IPS DF 19.7 (cell line): ENCODE measurements at regions not wholly inside any gene's neighbourhood (a gene's known extent, or its start where the extent isn't known, plus 50 kb on each side); places are given as distances from the start of the nearest gene placed in this dataset.

Experiments
- DNase-seq: peaks from one replicate; pipeline ENCODE4 v3.0.0-alpha.2; 2013; ENCODE audit warnings: low read depth, low spot score

DNA sequence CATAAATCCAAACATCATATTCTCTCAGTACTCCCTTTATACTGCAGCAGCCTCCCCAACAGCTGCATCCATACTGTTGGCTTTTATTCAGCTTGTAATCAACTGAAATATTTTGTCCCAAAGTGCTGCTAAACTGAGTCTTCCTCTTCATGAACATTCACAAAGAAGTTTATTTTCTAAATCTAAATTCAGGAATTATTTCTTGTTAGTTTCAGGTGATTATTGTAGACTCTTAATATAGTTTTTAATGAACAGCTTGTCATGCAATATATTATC, 269.3 kb upstream of the UBE2E2 start:
- DNase-seq, result no peak

DNA sequence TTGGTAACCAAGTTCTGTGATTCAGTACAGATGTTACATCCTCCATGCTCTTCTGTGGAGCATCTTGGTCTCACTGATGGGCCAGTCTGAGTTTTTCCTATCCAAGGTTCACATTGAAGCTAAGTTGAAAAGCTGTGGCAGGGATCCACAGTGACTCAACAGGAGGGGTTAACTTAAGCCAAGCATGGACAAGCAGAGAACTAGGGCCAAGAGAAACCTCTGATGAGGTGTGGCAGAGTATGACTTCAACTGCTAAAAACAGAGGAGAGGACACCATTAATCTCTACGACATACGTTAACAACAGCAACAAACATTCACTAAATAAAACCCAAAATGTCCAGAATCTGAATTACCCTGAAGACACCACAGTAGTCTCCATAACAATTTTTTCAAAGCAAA, 268.1 kb upstream of the UBE2E2 start:
- DNase-seq, result no peak

DNA sequence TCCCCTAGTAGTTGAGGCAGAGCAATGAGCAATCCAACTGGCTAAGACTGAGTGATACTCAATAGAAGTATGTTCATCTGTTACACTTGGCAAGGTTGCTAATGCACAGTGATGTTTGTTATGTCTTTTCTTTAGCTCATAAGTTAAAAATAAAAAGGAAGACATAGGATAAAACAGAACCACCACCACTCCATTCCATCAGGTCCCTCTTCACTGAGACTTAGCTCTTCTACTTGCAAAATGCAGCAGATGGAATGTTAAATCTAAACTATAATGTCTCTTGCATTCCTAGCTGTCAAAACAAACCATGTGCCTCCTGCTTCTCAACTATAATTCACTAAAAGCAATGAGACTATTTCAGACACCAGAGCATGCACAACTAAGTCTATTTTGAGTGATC, 265.6 kb upstream of the UBE2E2 start:
- no peak for DNase-seq

DNA sequence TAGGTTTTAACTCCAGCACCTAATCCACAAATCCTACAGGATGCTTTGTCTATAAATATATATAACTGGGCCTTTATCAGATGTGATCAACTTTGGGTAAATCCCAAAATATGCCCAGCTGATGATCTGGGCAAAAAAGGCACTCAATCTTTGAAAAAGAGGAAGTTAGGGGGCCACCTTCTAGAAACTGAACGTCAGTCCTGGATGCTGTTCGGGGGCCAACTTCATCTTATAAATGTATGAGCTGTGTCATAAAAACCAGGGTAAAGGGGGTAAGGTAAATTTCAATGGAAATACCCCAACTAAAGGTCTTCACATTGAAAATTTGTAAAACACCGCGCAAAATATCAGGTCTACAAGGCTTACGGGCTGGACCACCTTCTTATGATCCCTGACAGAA, 264.4 kb upstream of the UBE2E2 start:
- no peak for DNase-seq

DNA sequence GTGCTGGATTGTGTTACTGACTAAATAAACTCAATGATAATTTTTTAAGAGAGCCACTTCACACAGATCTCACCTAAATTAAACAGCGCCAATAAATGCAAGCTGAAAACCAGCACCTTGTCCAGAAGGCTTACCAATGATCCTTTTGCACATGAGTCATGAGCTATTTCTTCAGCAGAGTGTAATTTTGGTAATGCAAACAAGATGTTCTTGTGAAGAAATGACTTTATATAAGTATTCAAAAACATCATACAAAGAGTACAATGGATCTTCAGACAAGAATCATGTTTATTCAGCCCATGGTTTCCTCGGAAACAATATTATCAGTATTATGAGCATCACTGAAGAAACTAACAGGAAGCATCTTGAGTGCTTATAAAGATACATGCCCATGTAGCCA, 263.8 kb upstream of the UBE2E2 start:
- DNase-seq, result no peak

DNA sequence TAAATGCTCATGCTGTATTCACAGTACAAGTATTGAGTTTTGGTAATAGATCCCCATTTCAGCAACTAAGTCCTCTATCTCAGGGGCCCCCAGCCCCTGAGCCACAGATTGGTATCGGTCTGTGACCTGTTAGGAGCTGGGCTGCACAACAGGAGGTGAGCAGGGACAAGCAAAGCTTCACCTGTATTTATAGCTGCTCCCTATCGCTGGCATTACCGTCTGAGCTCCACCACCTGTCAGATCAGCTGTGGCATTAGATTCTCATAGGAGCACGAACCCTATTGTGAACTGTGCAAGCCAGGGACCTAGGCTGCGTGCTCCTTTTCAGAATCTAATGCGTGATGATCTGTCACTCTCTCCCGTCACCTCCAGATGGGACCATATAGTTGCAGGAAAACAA, 262.8 kb upstream of the UBE2E2 start:
- no peak for DNase-seq

DNA sequence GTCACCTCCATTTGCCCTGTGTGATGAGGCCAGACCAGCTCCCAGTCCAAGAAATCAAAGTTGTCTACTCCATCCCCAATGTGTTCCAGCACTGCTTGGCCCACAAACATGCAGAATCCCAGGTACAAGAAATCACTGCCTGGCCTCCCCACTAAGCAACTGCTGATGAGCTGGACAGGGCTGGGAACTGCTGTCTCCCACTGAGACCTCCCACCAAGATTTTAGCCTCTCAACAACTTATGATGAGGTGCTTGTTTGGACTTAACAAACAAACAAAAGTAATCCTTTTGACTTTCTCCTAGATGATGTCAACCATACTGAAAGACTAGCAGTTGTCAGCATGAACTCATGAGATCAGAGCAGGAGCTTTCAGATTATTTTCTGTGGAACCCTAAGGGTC, 260.1 kb upstream of the UBE2E2 start:
- DNase-seq, result no peak

DNA sequence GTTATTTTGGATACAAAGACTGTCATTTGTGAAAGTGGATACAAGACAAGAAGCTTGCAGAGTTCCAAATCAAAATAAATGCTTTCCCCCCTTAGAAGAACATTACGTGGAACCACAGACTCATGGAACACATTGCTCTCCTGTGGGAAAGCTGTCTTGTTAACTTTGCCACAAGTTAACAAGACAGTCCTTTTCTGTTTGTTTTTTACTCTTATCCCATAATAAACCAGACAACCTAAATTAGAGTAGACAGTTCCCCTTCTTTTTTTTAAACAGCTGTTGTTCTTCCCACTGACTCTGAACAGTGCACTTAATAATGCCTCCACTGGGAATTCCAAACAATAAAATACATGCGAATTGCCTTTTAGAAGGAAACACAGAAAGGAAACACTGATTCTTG, 255.3 kb upstream of the UBE2E2 start:
- DNase-seq, result no peak

DNA sequence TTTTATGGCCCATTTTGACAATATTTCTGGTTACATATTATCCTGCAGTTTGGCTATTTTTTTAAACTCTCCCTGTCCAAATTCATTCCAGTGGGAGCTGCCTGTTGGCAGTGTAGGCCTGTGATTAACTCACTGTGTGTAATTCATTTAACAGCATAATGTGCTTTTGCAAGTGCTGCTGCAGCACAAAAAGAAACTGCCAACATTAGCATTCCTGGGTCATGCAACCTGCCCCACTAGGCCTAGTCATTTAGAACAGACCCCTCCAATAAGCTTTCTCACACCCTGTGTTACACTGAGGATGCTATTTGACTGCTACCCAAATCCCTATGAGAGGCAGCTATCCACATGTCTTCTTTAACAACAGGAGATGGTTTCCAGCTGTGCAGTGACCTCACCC, 251.2 kb upstream of the UBE2E2 start:
- no peak for DNase-seq

DNA sequence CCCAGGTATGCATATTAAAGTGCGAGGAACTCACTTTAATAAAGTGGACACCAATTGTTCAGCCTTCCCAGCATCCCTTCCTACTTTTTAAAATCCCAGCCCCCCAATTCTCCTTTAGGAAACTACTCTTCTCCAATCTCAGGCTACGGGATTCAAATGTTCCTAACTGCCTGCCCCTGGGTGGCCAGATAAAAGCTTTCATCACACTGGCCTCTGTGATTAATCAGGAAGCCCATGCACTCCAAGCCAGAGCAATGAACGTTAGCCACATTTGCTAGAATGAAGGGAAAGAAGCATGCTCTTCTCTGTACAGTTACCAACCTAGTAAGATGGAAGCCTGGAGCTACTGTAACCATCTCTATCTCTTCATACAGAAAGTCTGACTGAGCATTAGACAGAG, 250.3 kb upstream of the UBE2E2 start:
- no peak for DNase-seq

DNA sequence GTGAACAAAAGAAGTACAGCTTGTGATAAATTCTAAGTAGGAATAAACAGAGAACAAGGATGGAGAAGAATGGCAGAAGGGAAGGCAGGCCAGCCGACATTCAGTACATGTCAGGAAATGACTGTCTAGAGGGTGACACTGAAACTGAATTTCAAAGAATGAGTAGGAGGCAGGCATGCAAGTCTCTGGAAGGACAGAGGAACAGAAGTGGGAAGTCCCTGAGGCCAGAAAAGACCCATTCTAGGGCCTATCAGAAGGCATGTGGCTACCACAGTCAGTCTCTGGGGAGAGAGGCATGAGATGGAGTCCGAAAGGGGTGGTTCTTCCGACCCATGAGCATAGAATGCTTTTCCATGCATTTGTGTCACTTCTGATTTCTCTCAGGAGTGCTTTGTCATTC, 243.5 kb upstream of the UBE2E2 start:
- DNase-seq, result no peak

DNA sequence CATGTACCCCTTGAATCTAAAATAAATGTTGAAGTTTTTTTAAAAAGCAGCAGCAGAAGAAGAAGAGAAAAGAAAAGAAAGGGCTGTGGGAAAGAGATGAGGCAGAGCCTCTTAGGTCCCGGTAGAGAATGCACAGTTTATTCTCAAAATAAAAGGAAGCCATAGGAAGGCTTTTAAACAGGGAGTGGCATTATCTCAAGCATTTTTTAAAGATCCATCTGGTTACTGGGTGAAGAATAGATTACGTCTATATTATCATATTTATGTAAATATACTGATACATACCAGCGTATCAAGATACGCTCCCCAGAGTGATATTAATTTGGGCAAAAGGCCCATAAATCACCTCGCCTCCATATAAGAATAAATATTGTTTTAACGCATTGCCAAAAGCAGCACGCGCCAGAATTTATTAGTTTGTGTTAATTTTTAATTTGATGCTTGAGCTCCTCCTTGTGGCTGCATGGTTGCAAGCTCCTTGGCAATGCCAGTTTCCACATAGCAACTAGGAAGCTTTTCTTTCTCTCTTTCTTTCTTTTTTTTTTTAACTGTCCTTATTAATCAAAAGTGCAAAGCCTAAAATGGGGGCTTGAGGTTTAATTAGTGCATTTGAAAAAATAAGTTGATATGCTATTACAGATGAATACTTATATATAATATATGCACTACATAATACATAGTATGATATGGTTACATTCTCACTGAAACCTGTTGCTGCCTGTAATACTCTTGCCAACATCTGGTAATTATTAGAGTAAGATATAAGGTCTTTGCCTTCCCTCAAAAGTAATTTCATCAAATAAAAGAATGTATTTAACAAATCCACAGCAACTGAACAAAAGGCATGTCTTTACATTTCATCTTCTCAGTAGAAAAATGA, 242.8 kb upstream of the UBE2E2 start:
- DNase-seq, result no peak

DNA sequence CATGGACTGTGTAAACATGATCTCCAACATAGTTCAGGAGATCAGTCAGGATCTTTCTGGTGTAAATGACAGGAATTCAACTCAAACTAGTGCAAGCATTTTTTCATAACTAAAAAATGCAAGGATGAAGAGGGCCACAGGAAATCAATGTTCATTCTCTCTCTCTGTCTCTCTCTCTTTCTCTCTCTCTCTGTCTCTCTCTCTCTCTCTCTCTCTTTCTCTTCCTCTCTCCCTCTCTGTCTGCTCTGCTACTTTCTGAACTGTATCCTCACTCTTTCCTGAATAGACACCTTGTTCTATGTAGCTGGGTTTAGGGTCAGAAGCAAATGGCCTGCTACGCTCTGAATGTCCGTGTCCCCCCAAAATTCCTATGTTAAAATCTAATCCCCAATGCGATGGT, 240.9 kb upstream of the UBE2E2 start:
- DNase-seq, result no peak

DNA sequence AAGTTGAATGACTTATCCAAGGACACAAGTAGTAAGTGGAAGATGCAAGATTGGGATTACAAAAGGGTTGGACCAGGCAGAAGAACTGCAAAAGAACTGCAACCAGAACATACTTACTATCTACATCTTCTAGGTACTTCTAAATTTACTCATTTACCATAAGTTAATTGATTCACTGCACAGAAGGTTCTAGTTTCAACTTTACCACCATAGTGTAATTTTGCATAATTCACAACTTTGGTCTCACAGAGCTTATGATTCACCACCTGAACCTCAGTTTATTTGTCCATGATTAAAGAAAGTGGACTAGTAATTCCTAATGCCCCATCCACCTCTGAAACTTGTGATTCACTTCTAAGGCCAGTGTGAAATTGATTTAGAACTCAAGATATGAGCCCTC, 236.8 kb upstream of the UBE2E2 start:
- DNase-seq, result no peak

DNA sequence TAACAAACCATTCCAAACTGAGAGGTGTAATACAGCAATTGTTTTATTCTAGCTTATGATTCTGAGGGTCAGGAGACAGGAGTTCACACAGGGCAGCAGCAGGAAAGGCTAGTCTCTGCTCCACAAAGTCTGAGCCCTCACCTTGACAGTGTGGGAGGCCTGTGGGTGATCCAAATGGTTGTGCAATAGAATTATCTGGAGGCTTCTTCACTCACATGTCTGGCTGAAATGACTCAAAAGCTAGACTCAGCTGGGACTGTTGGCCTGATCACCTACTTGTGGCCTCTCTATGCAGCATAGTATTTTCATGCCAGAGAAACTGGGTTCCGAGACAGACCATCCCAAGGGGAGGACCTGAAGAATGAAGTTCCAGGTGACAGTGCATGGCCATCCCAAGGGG, 233.9 kb upstream of the UBE2E2 start:
- no peak for DNase-seq

DNA sequence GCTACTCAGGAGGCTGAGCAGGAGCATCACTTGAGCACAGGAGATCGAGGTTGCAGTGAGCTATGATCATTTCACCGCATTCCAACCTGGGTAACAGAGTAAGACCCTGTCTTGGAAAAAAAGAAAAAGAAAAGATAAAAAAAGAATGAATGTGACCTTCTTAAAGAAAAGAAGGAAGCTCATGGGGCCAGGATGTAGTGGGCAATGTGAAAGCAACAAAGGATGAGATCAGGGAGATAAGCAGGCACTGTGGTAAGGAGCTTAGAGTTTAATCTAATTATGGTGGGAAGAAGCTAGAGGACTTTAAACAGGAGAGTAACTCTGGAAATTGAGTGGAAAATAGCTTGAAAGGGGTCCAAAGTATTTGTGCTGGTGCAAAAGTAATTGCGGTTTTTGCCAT, 231.6 kb upstream of the UBE2E2 start:
- DNase-seq, result no peak

DNA sequence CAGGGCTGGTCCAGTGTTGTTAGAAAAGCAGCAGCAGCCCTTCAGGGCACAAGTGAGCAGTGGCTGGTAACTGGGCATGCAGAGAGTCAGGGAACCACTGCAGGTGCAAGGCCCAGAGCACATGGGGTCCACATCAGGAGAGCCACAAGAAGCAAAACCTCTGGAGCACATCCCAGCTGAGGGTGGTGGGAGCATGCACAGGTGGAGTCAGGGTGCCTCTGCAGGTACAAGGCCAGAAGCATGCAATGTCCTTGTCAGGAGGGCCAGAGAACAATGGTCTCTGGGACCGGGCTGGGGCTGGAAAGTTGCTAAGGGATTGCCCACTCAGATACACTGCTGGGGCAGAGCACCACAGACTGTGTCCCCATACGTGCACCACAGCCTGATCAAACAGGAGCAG, 226.1 kb upstream of the UBE2E2 start:
- DNase-seq, result no peak

DNA sequence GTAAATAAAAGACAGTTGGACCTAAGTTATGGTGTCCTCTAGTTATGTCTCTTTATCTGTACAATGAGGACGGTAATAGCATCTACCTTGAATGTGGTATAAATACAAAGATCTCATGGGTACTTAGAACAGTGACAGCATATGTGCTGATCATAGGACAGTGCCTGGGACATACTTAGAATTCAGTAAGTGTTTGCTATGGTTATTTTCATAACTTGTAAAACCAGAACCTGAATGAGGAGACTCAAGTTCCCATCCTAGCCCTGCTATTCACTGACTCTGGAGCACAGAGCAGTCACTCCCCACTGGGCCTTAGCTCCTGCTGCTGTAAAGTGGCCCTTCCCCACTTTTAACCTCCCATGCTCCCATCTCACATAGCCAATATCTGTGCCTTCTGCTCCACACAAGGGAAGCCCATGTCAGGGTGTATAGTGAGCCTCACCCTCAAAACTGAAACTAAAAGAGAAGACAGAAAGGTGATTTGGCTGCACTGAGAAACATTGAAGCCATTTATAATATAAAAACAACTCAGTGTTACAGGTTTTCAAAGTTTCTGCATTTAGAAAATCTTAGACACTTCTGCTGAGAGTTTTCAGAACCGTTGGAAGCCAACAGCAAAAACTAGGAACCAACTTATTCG, 225.4 kb upstream of the UBE2E2 start:
- DNase-seq, result no peak

DNA sequence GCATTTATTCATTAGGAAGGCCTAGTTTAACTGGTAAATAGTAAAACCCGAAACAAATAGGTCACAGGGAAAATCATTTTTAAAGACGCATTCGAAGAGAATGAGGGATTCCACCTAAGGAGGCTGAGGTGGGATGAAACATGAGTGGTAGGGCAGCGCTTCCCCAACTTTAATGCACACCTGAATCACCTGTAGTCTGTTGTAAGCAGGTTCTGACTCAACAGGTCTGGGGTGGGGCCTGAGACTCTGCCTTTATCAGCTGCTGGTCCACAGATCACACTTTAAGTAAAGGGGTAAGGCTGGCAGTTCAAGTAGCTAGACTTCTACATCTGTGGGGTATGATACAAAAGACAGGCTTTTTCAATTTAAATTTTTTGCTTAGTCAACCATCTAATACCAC, 223.5 kb upstream of the UBE2E2 start:
- no peak for DNase-seq

DNA sequence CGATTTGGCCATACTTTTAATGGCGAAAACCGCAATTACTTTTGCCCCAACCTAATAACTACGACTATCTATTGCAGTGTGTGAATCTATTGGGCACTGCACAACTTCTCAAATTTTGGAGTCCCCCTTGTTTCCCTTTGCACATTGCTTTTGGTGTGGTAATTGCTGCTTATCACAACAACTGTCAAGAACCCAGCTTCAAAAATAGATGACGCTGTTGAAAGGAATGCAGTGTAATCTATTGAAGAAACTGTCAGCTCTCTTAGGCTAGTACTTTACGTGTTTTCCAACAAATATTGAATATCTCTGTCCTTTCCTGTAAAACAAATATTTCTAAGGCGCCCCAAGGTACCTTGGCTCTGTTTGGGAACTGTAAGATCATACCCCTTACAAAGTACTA, 222.8 kb upstream of the UBE2E2 start:
- no peak for DNase-seq

DNA sequence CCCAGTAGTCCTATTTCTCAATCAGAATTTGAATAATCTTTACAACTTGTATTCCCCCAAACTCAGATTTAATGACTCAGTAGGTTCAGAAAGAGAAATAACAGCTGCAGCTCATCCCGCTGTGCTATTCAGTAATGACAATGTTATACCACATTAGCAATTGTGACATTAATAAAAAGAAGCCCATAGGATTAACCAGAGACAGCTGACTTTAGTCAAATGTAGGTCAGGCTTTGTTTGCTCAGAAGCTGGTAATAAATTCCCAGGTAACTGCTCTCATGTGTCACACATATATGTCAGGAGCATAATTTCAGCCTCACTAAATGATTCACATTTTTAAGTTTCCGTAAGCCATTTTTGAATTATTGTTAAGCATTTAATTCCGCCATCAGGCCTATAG, 222.0 kb upstream of the UBE2E2 start:
- no peak for DNase-seq

DNA sequence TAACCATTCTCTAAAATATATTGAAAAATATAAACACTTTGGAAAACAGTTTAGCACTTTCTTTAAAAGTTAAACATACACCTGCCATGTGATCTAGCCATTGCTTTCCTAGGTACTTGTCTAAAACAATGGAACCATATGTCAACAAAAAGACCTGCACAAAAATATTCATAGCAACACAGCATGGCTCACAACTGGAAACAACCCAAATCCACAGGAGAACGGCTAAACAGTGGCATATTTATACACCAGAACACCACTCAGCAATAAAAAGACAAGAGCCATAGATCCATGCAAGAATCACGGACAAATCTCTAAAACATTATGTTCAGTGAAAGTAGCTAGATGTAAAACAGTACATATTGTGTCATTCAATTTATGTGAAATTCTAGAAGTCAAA, 221.3 kb upstream of the UBE2E2 start:
- no peak for DNase-seq

DNA sequence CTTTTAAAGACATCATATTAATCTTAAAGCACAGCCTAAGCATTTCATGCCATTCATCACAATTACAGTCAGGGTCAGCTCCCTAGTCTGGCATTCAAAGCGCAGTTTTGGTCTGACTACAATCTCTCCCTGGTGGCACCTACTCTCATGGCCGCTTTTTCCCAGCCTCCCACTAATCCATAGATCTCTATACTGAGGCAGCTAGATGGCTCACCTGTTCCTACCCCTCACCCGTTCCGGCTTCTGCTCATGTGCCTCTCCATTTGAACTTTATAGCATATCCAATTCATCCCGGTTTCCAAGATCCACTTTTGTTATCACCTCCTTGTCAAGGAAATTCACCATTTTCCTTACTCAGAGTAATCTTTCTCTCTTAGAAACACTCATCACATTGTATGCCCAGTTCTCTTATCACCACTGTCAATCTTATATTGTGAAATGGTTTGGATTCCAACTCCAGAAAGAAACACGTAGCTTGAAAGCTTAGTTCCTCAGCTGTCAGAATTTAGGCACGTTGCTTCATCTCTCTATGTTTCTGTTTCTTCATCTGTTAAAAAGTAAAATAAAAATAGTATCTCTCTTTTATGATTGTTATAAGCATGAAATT, 220.0 kb upstream of the UBE2E2 start:
- no peak for DNase-seq
